ENCODE measurements at regions not wholly inside any gene's neighbourhood (a gene's known extent, or its start where the extent isn't known, plus 50 kb on each side); places are given as distances from the start of the nearest gene placed in this dataset.

GRCh38 chr21:27639286-27639685, 672.4 kb upstream of the ADAMTS5 start (continued):
- TF ChIP-seq DDX20 (tag; IDR thresholded peaks at IDR 0.05; ENCODE audit: low read depth) = no peak
- TF ChIP-seq SRSF3 (IDR thresholded peaks at IDR 0.05; ENCODE audit: insufficient read depth, low read length) = no peak

DNA sequence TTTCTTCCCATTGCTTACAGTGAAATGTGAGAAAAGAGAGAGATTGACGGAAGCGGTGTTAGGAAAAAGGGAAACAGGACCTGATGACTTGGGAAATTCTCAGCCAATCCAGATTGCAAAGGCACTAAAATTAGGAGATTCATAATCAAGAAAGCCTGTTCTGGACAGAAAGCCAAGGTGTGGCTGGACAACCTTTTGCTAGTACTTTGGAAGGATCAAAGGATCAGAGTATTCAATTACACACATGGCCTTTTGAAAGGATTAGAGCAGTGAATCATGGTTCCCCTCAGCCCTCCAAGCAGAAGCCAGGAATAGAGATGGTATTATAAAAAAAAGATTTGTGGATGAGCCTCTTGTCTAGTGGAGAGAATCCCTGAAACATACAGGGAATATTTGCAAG, 669.8 kb upstream of the ADAMTS5 start:
- Histone ChIP-seq H4K20me1 (replicated peaks; ENCODE audit: control insufficient read depth, insufficient read depth, low read length) (no peaks in the 10 kb centered on the region), H3K4me3 (no peak overlapping the region), H3K4me2 (ENCODE audit: insufficient read depth, low read length) (no peak overlapping the region), H3K4me1 (replicated peaks in 1 of 2; ENCODE audit: control insufficient read depth in 2 of 2, insufficient read depth in 2 of 2, low read length in 2 of 2) (no peaks in the 10 kb centered on the region), H3K27ac (ENCODE audit: extremely low read depth, low read depth, low read length) (no peak overlapping the region), H3K27me3 (ENCODE audit: control insufficient read depth in 2 of 2, insufficient read depth in 2 of 2, low read length in 2 of 2) (no peaks in the 10 kb centered on the region), H3K79me2 (ENCODE audit: control insufficient read depth, insufficient read depth, low read length) (no peaks in the 10 kb centered on the region), H2AFZ (ENCODE audit: low read depth, low read length) (no peak overlapping the region), H3K9ac (ENCODE audit: insufficient read depth in 1 of 2, low read depth in 2 of 2, low read length in 2 of 2) (no peak overlapping the region), H3K9me1 (ENCODE audit: control insufficient read depth, insufficient read depth, low read length) (no peaks in the 10 kb centered on the region), H3K9me3 (replicated peaks; ENCODE audit: control insufficient read depth, insufficient read depth, low read depth, low read length) (no peaks in the 10 kb centered on the region), H3K36me3 (ENCODE audit: control insufficient read depth, insufficient read depth, low read length) (no peaks in the 10 kb centered on the region)
- FAIRE-seq (no peak), ATAC-seq (no peak), DNase-seq (ENCODE audit: extremely low read depth in 1 of 4, low spot score in 3 of 4) (no peak)
- POLR2A ChIA-PET = no interaction called here
- intact Hi-C loops (cut with micrococcal nuclease) (no loop called here), in situ Hi-C loops (cut with MboI) (no loop called here)
- CTCF ChIA-PET (ENCODE audit: low intra/inter-chr PET ratio) = no interaction called here
- WGBS (ENCODE audit: insufficient coverage, low coverage, missing lambda C conversion rate) = 0% methylated on average over 2 of the region's 2 CpGs
- no TSS peak for BruUV-seq (replicated peaks)
- TF ChIP-seq NFE2L1 (tag; IDR thresholded peaks at IDR 0.05; ENCODE audit: borderline replicate concordance, low read depth) (no peak), CBX1 (IDR thresholded peaks at IDR 0.05; ENCODE audit: low read depth) (no peak), PTTG1 (tag; IDR thresholded peaks at IDR 0.05; ENCODE audit: low read depth) (no peak), MTA3 (IDR thresholded peaks at IDR 0.05; ENCODE audit: borderline replicate concordance) (no peak), ZSCAN32 (CRISPR knock-in tag; IDR thresholded peaks at IDR 0.05) (no peak), ZC3H4 (CRISPR knock-in tag; IDR thresholded peaks at IDR 0.05; ENCODE audit: borderline replicate concordance) (no peak)
